GM21367 (cell line): ENCODE measurements at regions not wholly inside any gene's neighbourhood (a gene's known extent, or its start where the extent isn't known, plus 50 kb on each side); places are given as distances from the start of the nearest gene placed in this dataset.
"Not testable (repeated sequence)": the region's sequence is repeated elsewhere in the genome, so short reads cannot be mapped to it uniquely, and the experiment has no call there.

Experiments
- ATAC-seq: cut with Tn5 transposase; IDR thresholded peaks from one replicate; pipeline ENCODE4 v1.9.1; 2021; ENCODE audit not compliant: unreplicated experiment

GRCh38 chr1:56092684-56093570 is 486.4 kb downstream of the PLPP3 start:
- ATAC-seq: no peak

GRCh38 chr1:56089826-56090225 is 489.5 kb downstream of the PLPP3 start:
- not testable (repeated sequence) for ATAC-seq

- ATAC-seq: no peak
Observed at GRCh38 chr1:56084246-56084645, 495.1 kb downstream of the PLPP3 start.

- ATAC-seq: no peak
Observed at GRCh38 chr1:56081736-56082135, 497.6 kb downstream of the PLPP3 start.

GRCh38 chr1:56081173-56081572 is 498.2 kb downstream of the PLPP3 start:
- no peak for ATAC-seq

GRCh38 chr1:56080123-56080522 is 499.2 kb downstream of the PLPP3 start:
- no peak for ATAC-seq

- no peak for ATAC-seq
Observed at GRCh38 chr1:56079391-56079790, 500.0 kb downstream of the PLPP3 start.

- no peak for ATAC-seq
Observed at GRCh38 chr1:56077206-56077605, 502.2 kb downstream of the PLPP3 start.

GRCh38 chr1:56074007-56074651 is 505.2 kb downstream of the PLPP3 start:
- ATAC-seq: no peak

- ATAC-seq: no peak
Observed at GRCh38 chr1:56073614-56074006, 505.8 kb downstream of the PLPP3 start.

GRCh38 chr1:56073206-56073605 is 506.2 kb downstream of the PLPP3 start:
- no peak for ATAC-seq

GRCh38 chr1:56072310-56072709 is 507.1 kb downstream of the PLPP3 start:
- ATAC-seq: no peak

GRCh38 chr1:56071351-56071750 is 508.0 kb downstream of the PLPP3 start:
- ATAC-seq: no peak

- ATAC-seq: no peak
Observed at GRCh38 chr1:56070601-56071000, 508.8 kb downstream of the PLPP3 start.

GRCh38 chr1:56069824-56070223 is 509.5 kb downstream of the PLPP3 start:
- ATAC-seq: no peak

GRCh38 chr1:56068908-56069307 is 510.5 kb downstream of the PLPP3 start:
- ATAC-seq: no peak

- no peak for ATAC-seq
Observed at GRCh38 chr1:56068210-56068609, 511.2 kb downstream of the PLPP3 start.

GRCh38 chr1:56065729-56066128 is 513.6 kb downstream of the PLPP3 start:
- no peak for ATAC-seq

- no peak for ATAC-seq
Observed at GRCh38 chr1:56064705-56065104, 514.7 kb downstream of the PLPP3 start.

GRCh38 chr1:56063461-56063860 is 515.9 kb downstream of the PLPP3 start:
- ATAC-seq: no peak

- no peak for ATAC-seq
Observed at GRCh38 chr1:56062625-56063024, 516.7 kb downstream of the PLPP3 start.

GRCh38 chr1:56061824-56062223 is 517.5 kb downstream of the PLPP3 start:
- peak; percentile 56 for ATAC-seq
